ENCODE measurements at regions not wholly inside any gene's neighbourhood (a gene's known extent, or its start where the extent isn't known, plus 50 kb on each side); places are given as distances from the start of the nearest gene placed in this dataset.

GRCh38 chr1:199242601-199243000, 603.8 kb downstream of the PTPRC start:
- TF ChIP-seq, protein P1, sequence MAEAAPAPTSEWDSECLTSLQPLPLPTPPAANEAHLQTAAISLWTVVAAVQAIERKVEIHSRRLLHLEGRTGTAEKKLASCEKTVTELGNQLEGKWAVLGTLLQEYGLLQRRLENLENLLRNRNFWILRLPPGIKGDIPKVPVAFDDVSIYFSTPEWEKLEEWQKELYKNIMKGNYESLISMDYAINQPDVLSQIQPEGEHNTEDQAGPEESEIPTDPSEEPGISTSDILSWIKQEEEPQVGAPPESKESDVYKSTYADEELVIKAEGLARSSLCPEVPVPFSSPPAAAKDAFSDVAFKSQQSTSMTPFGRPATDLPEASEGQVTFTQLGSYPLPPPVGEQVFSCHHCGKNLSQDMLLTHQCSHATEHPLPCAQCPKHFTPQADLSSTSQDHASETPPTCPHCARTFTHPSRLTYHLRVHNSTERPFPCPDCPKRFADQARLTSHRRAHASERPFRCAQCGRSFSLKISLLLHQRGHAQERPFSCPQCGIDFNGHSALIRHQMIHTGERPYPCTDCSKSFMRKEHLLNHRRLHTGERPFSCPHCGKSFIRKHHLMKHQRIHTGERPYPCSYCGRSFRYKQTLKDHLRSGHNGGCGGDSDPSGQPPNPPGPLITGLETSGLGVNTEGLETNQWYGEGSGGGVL (tag by site-specific recombination; IDR thresholded peaks at IDR 0.05) = no peak
- TF ChIP-seq ZBTB26 (tag by site-specific recombination; optimal IDR thresholded peaks at IDR 0.05) (no peak), ZNF133 (tag by site-specific recombination; IDR thresholded peaks at IDR 0.05) (no peak), GLI2 (tag by site-specific recombination; IDR thresholded peaks at IDR 0.05; ENCODE audit: borderline replicate concordance, low read depth) (no peak), ZNF623 (tag by site-specific recombination; IDR thresholded peaks at IDR 0.05) (no peak), SP3 (tag by site-specific recombination; IDR thresholded peaks at IDR 0.05) (no peak)
- TF ChIP-seq, protein P2, sequence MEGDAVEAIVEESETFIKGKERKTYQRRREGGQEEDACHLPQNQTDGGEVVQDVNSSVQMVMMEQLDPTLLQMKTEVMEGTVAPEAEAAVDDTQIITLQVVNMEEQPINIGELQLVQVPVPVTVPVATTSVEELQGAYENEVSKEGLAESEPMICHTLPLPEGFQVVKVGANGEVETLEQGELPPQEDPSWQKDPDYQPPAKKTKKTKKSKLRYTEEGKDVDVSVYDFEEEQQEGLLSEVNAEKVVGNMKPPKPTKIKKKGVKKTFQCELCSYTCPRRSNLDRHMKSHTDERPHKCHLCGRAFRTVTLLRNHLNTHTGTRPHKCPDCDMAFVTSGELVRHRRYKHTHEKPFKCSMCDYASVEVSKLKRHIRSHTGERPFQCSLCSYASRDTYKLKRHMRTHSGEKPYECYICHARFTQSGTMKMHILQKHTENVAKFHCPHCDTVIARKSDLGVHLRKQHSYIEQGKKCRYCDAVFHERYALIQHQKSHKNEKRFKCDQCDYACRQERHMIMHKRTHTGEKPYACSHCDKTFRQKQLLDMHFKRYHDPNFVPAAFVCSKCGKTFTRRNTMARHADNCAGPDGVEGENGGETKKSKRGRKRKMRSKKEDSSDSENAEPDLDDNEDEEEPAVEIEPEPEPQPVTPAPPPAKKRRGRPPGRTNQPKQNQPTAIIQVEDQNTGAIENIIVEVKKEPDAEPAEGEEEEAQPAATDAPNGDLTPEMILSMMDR (tag by site-specific recombination; IDR thresholded peaks at IDR 0.05) = no peak

All from HEK293 (cell line).